Right renal pelvis (tissue), 4 donors: ENCODE measurements at regions not wholly inside any gene's neighbourhood (a gene's known extent, or its start where the extent isn't known, plus 50 kb on each side); places are given as distances from the start of the nearest gene placed in this dataset.
"Not testable (repeated sequence)": the region's sequence is repeated elsewhere in the genome, so short reads cannot be mapped to it uniquely, and the experiment has no call there.

Experiments used
- DNase-seq, 4 donors: peaks; one replicate each; pipeline ENCODE4 v3.0.0-alpha.2; 2013; ENCODE audit warnings: low read depth in 4 of 4, low spot score in 3 of 4, missing footprints in 1 of 4

- no peak for DNase-seq
Measured at GRCh38 chr22:49349841-49350381, 477.8 kb downstream of the BRD1 start.

- DNase-seq: no peak
Measured at GRCh38 chr22:49349181-49349835, 478.4 kb downstream of the BRD1 start.

GRCh38 chr22:49348631-49349030 is 479.0 kb downstream of the BRD1 start:
- no peak for DNase-seq

DNA sequence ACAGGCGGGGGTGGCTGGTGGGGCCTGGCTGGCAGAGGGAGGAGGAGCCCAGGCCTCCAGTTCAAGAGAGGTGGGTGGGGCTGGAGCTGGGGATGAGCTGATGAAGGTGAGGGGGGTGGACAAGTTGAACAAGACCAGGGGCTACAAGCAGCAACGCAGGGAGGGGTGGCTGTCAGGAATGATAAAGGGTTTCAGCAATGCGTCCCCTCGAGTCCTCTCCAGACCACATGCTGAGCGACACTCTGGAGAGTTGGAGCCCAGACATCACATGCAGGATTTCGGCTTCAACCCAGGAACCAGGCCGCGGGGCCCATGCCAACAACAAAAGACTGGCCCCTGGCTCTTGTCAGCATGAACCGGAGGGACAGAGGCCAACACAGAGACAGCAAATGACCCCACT is 480.3 kb downstream of the BRD1 start:
- no peak for DNase-seq

DNA sequence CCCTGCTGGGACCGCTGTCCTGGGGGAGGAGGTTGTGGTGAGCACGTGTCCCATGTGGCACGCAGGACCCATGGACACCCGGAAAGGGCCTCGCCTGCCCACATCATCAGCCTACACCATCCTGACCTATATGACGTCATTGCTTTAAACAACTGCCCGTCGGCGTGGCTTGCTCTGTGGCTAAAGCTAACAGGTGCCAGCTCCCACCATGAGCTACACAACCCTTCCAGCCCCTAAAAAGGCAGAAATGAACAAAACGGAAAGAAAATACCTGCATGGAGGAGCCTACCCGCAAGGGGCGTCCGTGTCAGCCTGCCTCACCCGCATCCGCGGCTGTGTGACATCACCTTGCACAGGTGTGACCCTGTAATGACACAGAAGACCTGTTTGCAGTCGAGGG is 481.8 kb downstream of the BRD1 start:
- DNase-seq: no peak

DNA sequence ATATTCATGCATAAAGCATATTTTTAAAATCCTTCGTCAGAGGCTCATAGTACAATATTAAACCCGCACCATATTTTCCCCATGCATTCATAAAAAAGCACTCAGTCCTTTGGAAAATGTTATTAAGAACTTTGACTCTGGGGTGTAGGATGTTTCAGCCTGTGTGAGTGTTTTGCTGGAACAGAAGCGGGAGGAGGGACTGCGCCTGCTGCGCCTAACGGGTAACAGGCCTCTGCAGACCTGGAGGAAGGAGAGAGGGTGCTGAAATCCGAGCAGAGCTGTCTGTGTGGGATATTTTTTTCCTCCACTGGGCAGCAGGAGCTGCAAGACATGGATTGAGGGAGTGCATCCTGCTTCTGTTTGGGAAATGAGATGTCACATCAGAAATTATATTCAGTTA is 483.0 kb downstream of the BRD1 start:
- DNase-seq: no peak

DNA sequence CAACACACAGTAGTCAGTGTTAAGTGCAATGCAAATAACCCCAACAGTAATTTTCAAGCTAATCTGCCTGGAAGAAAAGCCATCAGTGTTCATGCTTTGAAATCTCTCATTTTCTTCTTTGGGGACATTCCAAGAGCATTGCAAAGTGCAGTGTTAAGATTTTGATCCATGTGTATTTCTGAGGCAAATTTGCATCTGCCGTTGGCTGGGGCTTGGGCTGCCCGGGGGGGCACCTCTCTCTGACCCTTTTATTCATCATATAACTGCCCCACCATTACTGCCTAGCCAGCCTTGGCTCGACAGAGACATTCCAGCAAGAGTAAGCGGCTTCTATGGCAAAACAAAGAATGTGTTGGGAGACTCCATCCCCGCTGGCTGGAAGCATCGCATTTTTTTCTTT is 483.5 kb downstream of the BRD1 start:
- DNase-seq: no peak

DNA sequence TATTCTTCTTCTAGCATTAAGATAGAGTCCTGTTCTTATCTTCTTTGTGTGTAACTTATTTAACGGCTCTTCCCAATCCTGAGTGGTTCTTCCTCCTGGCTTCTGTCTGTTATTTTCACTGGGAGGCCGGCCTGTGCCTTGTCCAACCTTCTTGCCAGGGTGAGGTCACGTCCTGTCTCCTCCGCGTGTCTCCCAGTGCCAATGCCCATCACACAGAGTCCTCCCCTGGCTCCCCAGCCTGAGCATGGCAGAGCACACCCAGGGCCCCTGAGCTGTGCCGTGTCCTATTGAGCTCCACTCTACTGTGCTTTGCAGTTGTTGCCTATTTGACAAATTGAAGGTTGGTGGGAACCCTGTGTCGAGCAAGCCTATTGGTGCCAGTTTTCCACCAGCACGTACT is 487.3 kb downstream of the BRD1 start:
- no peak for DNase-seq

GRCh38 chr22:49336483-49336882 is 491.2 kb downstream of the BRD1 start:
- DNase-seq: not testable (repeated sequence)

GRCh38 chr22:49334976-49335375 is 492.7 kb downstream of the BRD1 start:
- DNase-seq: no peak

GRCh38 chr22:49334449-49334789 is 493.3 kb downstream of the BRD1 start:
- no peak for DNase-seq

DNA sequence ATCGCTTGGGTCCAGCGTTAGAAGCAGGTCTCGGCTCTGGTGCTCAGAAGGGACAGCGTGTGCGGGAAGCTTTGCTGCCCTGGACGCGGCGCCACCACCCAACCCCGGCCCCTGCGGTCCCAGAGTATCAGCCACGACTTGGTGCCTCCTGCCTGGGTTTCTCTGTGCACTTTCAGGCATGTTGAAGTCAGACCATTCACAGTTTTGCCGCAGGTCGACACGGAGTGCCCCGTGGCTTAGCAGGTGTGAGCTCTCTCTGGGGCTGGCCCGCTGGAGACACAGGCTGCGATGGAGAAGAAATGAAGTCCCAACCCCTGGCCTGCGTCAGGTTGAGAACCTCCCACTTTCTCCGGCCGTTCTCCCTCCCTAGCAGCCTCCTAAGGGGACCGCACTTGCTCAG is 494.5 kb downstream of the BRD1 start:
- DNase-seq: no peak

GRCh38 chr22:49332691-49333090 is 495.0 kb downstream of the BRD1 start:
- no peak for DNase-seq

DNA sequence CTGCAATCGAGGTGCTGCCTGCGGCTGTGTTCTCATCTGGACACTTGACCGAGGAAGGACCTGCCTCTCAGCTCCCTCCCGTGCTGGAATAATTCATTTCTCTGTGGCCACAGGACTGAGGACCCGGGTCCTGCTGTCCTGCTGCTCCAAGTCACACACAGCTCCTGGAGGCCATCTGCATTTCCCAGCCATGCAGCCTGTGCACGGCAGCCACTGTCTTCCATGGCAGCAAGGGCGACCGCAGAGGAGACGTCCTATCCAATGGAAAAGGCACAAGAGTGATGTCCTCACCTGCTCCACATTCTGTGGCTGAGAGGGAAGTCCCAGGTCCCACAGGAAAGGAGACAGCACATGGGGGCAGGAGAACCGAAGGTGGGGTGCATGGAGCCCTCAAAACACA is 495.8 kb downstream of the BRD1 start:
- DNase-seq: no peak

DNA sequence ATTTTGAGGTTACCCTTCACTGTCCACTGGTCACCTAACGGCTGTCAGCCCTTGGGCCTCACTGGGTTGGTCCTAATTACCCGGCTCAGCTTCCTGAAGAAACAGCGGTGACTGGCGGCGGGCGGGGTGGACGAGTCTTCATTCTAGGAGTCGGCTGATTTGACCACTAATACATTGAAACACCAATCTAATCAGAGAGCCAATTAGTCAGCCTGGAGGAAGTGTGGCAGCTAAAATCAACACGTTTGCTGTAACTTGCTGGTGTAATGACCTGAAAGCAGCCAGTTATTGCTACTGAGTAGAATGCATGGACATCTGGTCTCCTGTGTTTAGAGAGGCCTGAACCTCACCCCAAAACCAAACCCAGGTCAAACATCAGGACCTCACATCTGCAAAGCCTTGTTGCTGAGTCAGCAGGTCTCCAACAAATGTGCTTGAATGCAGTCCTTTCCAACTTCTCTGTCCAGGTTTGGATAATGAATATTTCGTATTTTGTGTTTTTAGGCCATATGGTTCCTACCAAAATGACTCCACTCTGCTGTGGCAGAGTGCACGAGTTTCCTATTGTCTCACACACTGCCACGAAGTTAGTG is 496.4 kb downstream of the BRD1 start:
- no peak for DNase-seq

GRCh38 chr22:49330421-49331222 is 497.1 kb downstream of the BRD1 start:
- no peak for DNase-seq

GRCh38 chr22:49329636-49330035 is 498.0 kb downstream of the BRD1 start:
- DNase-seq: no peak

DNA sequence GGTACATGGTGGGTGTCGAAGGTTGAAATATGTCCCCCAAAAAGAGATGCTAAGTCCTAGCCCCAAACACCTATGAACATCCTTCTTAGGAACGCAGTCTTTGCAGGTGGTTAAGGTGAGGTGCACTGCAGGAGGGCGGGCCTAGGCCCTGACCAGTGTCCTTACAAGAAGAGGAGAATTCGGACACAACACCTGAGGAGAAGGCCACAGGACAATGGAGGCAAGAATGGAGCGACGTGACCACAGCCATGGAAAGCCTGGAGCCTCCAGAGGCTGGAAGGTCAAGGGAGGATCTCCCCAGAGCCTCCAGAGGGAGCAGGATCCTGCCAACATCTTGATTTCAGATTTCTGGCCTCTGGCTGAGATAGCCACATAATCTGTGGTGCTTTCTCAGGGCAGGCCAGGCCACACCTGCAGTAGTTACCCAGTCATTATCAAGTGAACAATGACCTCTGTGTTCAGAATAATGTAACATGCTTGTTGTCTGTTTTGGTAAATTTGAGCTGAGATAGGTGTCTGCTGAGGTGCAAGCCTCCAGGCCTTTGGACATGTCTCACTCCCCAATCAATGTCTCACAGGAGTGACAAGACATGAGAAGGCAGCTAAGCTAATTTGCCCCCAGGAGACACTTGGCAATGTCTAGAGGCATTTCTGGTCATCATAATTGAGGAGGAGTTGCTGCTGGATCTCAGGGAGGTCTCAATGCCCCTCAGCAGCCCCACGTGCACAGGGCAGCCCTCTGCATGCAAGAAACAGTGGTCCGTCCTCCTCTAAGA is 498.9 kb downstream of the BRD1 start:
- DNase-seq: no peak

DNA sequence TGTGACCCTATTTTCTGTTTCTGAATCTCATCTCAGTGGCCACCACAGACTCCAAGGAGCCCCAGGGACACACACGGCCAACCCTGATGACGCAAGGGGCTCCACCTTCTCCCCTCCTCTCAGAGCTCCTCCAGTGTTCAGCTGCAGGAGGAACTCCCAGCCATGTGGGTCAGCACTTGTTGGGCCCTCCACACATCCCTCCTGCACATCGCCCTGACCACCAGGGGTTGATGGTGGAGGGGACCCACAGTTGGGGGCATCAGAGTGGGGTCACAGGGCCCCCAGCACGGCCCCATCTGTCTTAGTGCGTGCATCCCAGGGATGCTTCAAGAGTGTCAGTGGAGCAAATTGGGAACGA is 499.6 kb downstream of the BRD1 start:
- no peak for DNase-seq

DNA sequence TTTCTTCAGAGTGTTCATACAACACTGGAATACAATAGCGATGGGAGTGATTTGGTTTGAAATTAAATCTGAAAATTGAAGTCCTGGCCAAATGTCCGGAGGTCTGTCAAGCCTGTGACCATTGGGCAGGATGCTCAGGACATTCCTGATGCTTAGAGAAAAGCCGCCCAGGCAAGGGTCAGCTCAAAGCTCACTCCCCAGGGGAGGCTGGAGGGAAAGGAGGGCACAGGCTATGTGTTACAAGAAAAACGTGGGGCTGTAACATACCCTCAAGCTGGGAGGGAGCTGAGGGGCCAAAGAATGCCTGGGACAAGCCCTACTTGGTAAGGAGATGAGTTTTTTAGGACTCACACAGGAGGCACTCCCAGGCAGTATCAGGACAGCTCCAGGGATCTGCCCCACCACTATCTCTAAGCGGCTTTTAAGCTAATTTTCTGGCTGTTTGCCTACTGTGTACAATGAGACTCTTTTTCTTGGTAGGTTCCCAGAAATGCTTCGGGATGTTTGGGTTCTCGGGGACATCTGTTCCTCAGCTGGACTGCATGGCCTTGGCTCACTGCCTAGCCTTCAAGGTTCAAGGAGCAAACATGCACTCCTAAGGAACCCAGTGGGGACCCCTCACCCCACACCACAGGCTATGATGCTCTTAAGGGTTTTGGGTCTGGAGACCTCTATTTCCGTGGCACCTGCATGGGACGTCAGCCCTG is 500.1 kb downstream of the BRD1 start:
- no peak for DNase-seq

DNA sequence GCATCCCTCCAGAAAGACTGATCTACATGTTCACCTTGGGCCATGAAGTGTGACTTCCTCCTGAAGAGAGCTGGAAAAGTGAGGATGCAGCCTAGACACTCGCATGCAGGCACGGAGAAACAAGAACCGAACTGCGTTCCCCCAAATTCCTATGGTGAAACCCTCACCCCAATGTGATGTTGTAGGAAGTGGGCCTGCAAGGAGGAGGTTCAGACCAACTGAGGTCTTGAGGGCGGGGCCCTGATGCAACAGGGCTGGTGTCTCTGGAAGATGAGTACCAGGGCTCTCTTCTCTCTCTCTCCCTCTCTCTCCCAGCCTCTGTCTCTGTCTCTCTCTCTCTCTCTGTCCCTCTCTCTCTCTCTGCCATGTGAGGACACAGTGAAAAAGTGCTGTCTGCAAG is 501.1 kb downstream of the BRD1 start:
- no peak for DNase-seq
